B cell (primary cell): ENCODE measurements at regions not wholly inside any gene's neighbourhood (a gene's known extent, or its start where the extent isn't known, plus 50 kb on each side); places are given as distances from the start of the nearest gene placed in this dataset.
"Not testable (repeated sequence)": the region's sequence is repeated elsewhere in the genome, so short reads cannot be mapped to it uniquely, and the experiment has no call there.

Experiments
- EZH2 ChIP-seq: IDR thresholded peaks from 2 replicates; pipeline ENCODE4 v1.6.1; 2012; ENCODE audit warnings: borderline replicate concordance, low read depth, mild to moderate bottlenecking, moderate library complexity, low read length; ENCODE audit not compliant: insufficient read depth, poor library complexity, severe bottlenecking
- TF ChIP-seq, protein P1 (sequence below): fragments of 200-600 bp; IDR thresholded peaks from one replicate; pipeline ENCODE4 v1.8.0; 2022; ENCODE audit warnings: antibody characterized with exemption, mild to moderate bottlenecking

DNA sequence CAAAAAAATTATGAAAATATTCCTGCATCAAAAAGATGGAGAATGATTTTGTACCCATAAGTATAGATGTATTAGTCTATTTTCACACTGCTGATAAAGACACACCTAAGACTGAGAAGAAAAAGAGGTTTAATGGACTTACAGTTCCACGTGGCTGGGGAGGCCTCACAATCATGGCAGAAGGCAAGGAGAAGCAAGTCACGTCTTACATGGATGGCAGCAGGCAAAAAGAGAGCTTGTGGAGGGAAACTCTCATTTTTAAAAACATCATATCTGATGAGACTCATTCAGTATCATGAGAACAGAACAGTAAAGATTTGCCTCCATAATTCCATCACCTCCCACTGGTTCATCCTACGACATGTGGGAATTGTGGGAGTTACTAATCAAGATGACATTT is 979.8 kb downstream of the TDRD15 start:
- TF ChIP-seq, protein P1, sequence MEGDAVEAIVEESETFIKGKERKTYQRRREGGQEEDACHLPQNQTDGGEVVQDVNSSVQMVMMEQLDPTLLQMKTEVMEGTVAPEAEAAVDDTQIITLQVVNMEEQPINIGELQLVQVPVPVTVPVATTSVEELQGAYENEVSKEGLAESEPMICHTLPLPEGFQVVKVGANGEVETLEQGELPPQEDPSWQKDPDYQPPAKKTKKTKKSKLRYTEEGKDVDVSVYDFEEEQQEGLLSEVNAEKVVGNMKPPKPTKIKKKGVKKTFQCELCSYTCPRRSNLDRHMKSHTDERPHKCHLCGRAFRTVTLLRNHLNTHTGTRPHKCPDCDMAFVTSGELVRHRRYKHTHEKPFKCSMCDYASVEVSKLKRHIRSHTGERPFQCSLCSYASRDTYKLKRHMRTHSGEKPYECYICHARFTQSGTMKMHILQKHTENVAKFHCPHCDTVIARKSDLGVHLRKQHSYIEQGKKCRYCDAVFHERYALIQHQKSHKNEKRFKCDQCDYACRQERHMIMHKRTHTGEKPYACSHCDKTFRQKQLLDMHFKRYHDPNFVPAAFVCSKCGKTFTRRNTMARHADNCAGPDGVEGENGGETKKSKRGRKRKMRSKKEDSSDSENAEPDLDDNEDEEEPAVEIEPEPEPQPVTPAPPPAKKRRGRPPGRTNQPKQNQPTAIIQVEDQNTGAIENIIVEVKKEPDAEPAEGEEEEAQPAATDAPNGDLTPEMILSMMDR, result not testable (repeated sequence)
- not testable (repeated sequence) for TF ChIP-seq EZH2
